ENCODE measurements at regions not wholly inside any gene's neighbourhood (a gene's known extent, or its start where the extent isn't known, plus 50 kb on each side); places are given as distances from the start of the nearest gene placed in this dataset.

DNA sequence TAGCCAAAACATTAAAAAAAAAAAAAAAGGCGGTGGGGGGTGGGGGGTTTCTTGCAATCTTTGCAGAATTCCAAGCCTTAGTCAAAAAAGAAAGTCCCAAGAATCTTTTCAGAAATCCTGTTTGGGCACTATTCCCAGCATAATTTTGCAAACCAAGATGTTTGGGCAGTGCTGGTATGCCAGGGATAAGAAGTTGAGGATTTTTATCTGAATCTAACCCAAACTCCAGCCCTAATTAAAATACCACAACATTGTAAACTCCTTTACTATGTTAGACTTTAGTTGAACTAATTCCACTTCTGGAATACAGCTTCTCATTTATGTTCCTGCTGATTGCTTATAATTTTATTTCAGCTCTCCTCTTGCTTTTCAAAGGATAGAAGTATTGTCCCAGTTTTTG is 504.1 kb upstream of the ADGRL2 start:
- Mint-ChIP-seq H3K27ac (no peak overlapping the region), H3K4me3 (no peak overlapping the region), H3K4me1 (no peaks in the 10 kb centered on the region), H3K27me3 (no peaks in the 10 kb centered on the region), H3K36me3 (no peaks in the 10 kb centered on the region), H3K9me3 (peaks cover 0 to 10% (median 3%) of the 10 kb centered on the region in 7 donors)
- no peaks in the 10 kb centered on the region for H3K4me1 ChIP-seq (ENCODE audit: control insufficient read depth, insufficient read depth, low read length, poor library complexity, severe bottlenecking)
- no peaks in the 10 kb centered on the region for H3K36me3 ChIP-seq (ENCODE audit: control insufficient read depth, insufficient read depth, low read length)
- no peak overlapping the region for H3K4me3 ChIP-seq (ENCODE audit: low read depth, low read length)
- DNase-seq (no peak), ATAC-seq (ENCODE audit: low read depth in 2 of 2) (no peak)
- peaks cover 0 to 3% of the 10 kb centered on the region in 2 experiments for H3K9me3 ChIP-seq (ENCODE audit: control insufficient read depth in 2 of 2, low read length in 2 of 2)
- H3K27ac ChIP-seq (ENCODE audit: insufficient read depth, low read length, poor library complexity, severe bottlenecking): no peak overlapping the region
- H3K27me3 ChIP-seq (ENCODE audit: control insufficient read depth, insufficient read depth, low read length): no peaks in the 10 kb centered on the region

DNA sequence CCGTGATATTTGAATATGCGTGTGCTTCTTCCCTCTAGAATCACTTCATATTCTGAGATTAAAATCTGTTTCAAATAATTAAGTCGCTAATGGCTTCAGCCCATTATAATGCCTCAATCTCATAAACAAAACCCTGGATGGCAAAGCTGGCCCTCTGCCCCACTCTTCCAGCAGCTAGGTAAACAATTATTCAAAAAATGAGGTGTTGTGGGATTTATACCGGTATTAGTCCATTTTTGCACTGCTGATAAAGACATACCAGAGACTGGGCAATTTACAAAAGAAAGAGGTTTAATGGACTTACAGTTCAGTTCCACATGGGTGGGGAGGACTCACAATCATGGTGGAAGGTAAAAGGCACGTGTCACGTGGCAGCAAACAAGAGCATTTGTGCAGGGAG is 510.4 kb upstream of the ADGRL2 start:
- no peaks in the 10 kb centered on the region for H3K4me1 ChIP-seq (ENCODE audit: control insufficient read depth, insufficient read depth, low read length, poor library complexity, severe bottlenecking)
- Mint-ChIP-seq H3K4me1 (no peaks in the 10 kb centered on the region), H3K27me3 (no peaks in the 10 kb centered on the region), H3K9me3 (peaks cover 0 to 5% (median 2%) of the 10 kb centered on the region in 7 donors), H3K27ac (no peak overlapping the region), H3K36me3 (no peaks in the 10 kb centered on the region), H3K4me3 (no peak overlapping the region)
- no peaks in the 10 kb centered on the region for H3K36me3 ChIP-seq (ENCODE audit: control insufficient read depth, insufficient read depth, low read length)
- no peaks in the 10 kb centered on the region for H3K27me3 ChIP-seq (ENCODE audit: control insufficient read depth, insufficient read depth, low read length)
- DNase-seq: no peak
- H3K9me3 ChIP-seq (ENCODE audit: control insufficient read depth in 2 of 2, low read length in 2 of 2): no peaks in the 10 kb centered on the region
- H3K27ac ChIP-seq (ENCODE audit: insufficient read depth, low read length, poor library complexity, severe bottlenecking): no peak overlapping the region
- no peak overlapping the region for H3K4me3 ChIP-seq (ENCODE audit: low read depth, low read length)
- ATAC-seq (ENCODE audit: low read depth in 2 of 2): no peak

DNA sequence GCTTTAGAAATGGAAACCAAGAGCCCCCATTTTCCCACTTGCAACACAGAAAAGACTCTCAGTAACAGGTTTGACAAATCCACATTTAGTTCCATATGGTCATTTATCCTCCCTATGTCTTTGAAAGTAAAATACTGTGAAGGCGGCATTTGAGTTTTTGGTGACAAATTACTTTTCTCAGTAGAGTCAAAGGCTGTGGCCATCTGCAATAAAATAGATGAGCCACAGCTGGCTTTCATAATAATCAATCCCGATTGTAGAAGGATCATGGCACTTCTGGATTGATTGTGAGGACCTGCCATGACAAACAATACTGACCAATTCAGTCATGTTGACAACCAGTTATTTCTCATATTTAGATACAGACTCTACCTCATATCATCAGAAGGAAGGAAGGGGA is 512.0 kb upstream of the ADGRL2 start:
- Histone ChIP-seq H3K4me1 (ENCODE audit: control insufficient read depth, insufficient read depth, low read length, poor library complexity, severe bottlenecking) (no peaks in the 10 kb centered on the region), H3K36me3 (ENCODE audit: control insufficient read depth, insufficient read depth, low read length) (no peaks in the 10 kb centered on the region), H3K9me3 (ENCODE audit: control insufficient read depth in 2 of 2, low read length in 2 of 2) (no peaks in the 10 kb centered on the region), H3K27me3 (ENCODE audit: control insufficient read depth, insufficient read depth, low read length) (no peaks in the 10 kb centered on the region), H3K27ac (ENCODE audit: insufficient read depth, low read length, poor library complexity, severe bottlenecking) (no peak overlapping the region), H3K4me3 (ENCODE audit: low read depth, low read length) (no peak overlapping the region)
- Mint-ChIP-seq H3K27ac (no peak overlapping the region), H3K27me3 (no peaks in the 10 kb centered on the region), H3K4me1 (no peaks in the 10 kb centered on the region), H3K9me3 (peaks cover 0 to 5% (median 2%) of the 10 kb centered on the region in 7 donors), H3K36me3 (no peaks in the 10 kb centered on the region), H3K4me3 (no peak overlapping the region)
- DNase-seq (no peak), ATAC-seq (ENCODE audit: low read depth in 2 of 2) (no peak)

DNA sequence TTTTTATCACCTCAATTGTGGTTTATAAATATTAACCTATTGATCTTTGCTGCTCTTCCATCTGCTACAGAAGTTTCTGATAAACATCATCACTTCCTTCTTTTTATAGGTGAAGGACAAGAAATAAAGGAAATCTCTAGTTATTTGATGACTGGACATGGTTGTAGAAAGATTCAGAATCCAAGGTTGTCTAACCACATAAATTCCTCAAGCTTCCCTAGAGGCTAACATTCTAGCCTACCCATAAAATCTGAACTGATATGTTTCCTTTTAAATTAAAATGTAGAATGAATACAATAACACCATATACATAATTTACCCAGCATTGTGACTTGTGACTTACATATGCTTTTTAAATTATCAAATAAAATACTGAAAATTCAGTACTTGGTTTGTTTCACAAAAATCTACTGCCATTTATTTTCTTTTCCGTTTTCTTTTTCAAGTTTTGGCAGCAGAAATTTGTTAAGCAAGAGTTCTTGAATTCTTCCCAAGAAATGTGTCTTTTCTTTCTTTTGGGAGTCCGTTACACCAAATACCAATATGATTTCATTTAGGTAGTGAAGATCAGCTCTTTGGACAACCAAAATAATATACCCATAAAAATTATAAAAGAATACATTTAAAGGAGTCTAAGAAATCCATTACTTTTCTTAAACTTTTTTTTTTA is 513.2 kb upstream of the ADGRL2 start:
- no peaks in the 10 kb centered on the region for H3K36me3 Mint-ChIP-seq

GRCh38 chr1:81270051-81270450 is 530.7 kb upstream of the ADGRL2 start:
- H3K36me3 ChIP-seq (ENCODE audit: control insufficient read depth, insufficient read depth, low read length): no peaks in the 10 kb centered on the region
- H3K4me1 ChIP-seq (ENCODE audit: control insufficient read depth, insufficient read depth, low read length, poor library complexity, severe bottlenecking): no peaks in the 10 kb centered on the region
- no peaks in the 10 kb centered on the region for H3K4me1 Mint-ChIP-seq
- H3K4me3 Mint-ChIP-seq: no peak overlapping the region
- no peaks in the 10 kb centered on the region for H3K27me3 Mint-ChIP-seq
- DNase-seq (no peak), ATAC-seq (ENCODE audit: low read depth in 2 of 2) (no peak)
- no peak overlapping the region for H3K27ac Mint-ChIP-seq
- H3K9me3 Mint-ChIP-seq: peaks cover 0 to 10% (median 6%) of the 10 kb centered on the region in 7 donors
- H3K4me3 ChIP-seq (ENCODE audit: low read depth, low read length): no peak overlapping the region
- no peaks in the 10 kb centered on the region for H3K9me3 ChIP-seq (ENCODE audit: control insufficient read depth in 2 of 2, low read length in 2 of 2)
- H3K27ac ChIP-seq (ENCODE audit: insufficient read depth, low read length, poor library complexity, severe bottlenecking): no peak overlapping the region
- no peaks in the 10 kb centered on the region for H3K27me3 ChIP-seq (ENCODE audit: control insufficient read depth, insufficient read depth, low read length)
- no peaks in the 10 kb centered on the region for H3K36me3 Mint-ChIP-seq

More for the DNA sequence above, 513.2 kb upstream of the ADGRL2 start:
- H3K27ac Mint-ChIP-seq: no peak overlapping the region
- H3K27me3 Mint-ChIP-seq: no peaks in the 10 kb centered on the region
- no peak for DNase-seq
- Histone ChIP-seq H3K4me1 (ENCODE audit: control insufficient read depth, insufficient read depth, low read length, poor library complexity, severe bottlenecking) (no peaks in the 10 kb centered on the region), H3K36me3 (ENCODE audit: control insufficient read depth, insufficient read depth, low read length) (no peaks in the 10 kb centered on the region), H3K4me3 (ENCODE audit: low read depth, low read length) (no peak overlapping the region), H3K27me3 (ENCODE audit: control insufficient read depth, insufficient read depth, low read length) (no peaks in the 10 kb centered on the region), H3K9me3 (ENCODE audit: control insufficient read depth in 2 of 2, low read length in 2 of 2) (no peaks in the 10 kb centered on the region), H3K27ac (ENCODE audit: insufficient read depth, low read length, poor library complexity, severe bottlenecking) (no peak overlapping the region)
- H3K4me1 Mint-ChIP-seq: no peaks in the 10 kb centered on the region
- ATAC-seq (ENCODE audit: low read depth in 2 of 2): no peak
- H3K4me3 Mint-ChIP-seq: no peak overlapping the region
- peaks cover 0 to 5% (median 2%) of the 10 kb centered on the region in 7 donors for H3K9me3 Mint-ChIP-seq

DNA sequence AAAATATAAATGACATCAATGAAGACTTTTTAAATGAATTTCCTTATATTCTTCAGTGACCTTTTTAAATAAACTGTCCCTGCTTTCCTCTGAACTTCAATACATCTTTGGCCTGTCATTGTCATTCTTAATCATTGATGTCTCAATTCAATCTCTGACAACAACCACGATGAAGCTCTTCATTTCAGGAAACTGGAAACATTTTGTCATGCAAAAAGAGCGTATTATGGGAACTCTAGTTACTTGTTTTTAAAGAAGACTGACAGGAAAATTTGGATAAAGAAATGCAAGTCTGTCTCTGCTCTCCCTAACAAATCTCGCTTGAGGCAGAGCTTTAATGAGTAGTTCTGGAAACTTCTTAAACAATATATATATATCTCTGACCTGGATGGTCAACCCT is 535.8 kb upstream of the ADGRL2 start:
- ATAC-seq (ENCODE audit: low read depth in 2 of 2): no peak

GRCh38 chr1:81259625-81260411 is 540.9 kb upstream of the ADGRL2 start:
- Histone ChIP-seq H3K36me3 (ENCODE audit: control insufficient read depth, insufficient read depth, low read length) (no peaks in the 10 kb centered on the region), H3K9me3 (ENCODE audit: control insufficient read depth in 2 of 2, low read length in 2 of 2) (no peaks in the 10 kb centered on the region), H3K4me1 (ENCODE audit: control insufficient read depth, insufficient read depth, low read length, poor library complexity, severe bottlenecking) (no peaks in the 10 kb centered on the region), H3K27me3 (ENCODE audit: control insufficient read depth, insufficient read depth, low read length) (no peaks in the 10 kb centered on the region), H3K27ac (ENCODE audit: insufficient read depth, low read length, poor library complexity, severe bottlenecking) (no peak overlapping the region), H3K4me3 (ENCODE audit: low read depth, low read length) (no peak overlapping the region)
- ATAC-seq (ENCODE audit: low read depth in 2 of 2): no peak
- no peak overlapping the region for H3K27ac Mint-ChIP-seq
- peaks cover 2 to 22% (median 6%) of the 10 kb centered on the region in 7 donors for H3K9me3 Mint-ChIP-seq
- no peak overlapping the region for H3K4me3 Mint-ChIP-seq
- no peak for DNase-seq
- H3K4me1 Mint-ChIP-seq: no peaks in the 10 kb centered on the region
- H3K36me3 Mint-ChIP-seq: no peaks in the 10 kb centered on the region
- no peaks in the 10 kb centered on the region for H3K27me3 Mint-ChIP-seq

More for the DNA sequence above, 535.8 kb upstream of the ADGRL2 start:
- no peaks in the 10 kb centered on the region for H3K27me3 Mint-ChIP-seq
- H3K4me3 ChIP-seq (ENCODE audit: low read depth, low read length): no peak overlapping the region
- no peak overlapping the region for H3K4me3 Mint-ChIP-seq
- no peaks in the 10 kb centered on the region for H3K36me3 Mint-ChIP-seq
- peaks cover 0 to 17% (median 3%) of the 10 kb centered on the region in 7 donors for H3K9me3 Mint-ChIP-seq
- no peaks in the 10 kb centered on the region for H3K4me1 ChIP-seq (ENCODE audit: control insufficient read depth, insufficient read depth, low read length, poor library complexity, severe bottlenecking)
- no peak overlapping the region for H3K27ac Mint-ChIP-seq
- no peak overlapping the region for H3K27ac ChIP-seq (ENCODE audit: insufficient read depth, low read length, poor library complexity, severe bottlenecking)
- H3K9me3 ChIP-seq (ENCODE audit: control insufficient read depth in 2 of 2, low read length in 2 of 2): no peaks in the 10 kb centered on the region
- H3K36me3 ChIP-seq (ENCODE audit: control insufficient read depth, insufficient read depth, low read length): no peaks in the 10 kb centered on the region
- DNase-seq: no peak
- H3K4me1 Mint-ChIP-seq: no peaks in the 10 kb centered on the region
- no peaks in the 10 kb centered on the region for H3K27me3 ChIP-seq (ENCODE audit: control insufficient read depth, insufficient read depth, low read length)

DNA sequence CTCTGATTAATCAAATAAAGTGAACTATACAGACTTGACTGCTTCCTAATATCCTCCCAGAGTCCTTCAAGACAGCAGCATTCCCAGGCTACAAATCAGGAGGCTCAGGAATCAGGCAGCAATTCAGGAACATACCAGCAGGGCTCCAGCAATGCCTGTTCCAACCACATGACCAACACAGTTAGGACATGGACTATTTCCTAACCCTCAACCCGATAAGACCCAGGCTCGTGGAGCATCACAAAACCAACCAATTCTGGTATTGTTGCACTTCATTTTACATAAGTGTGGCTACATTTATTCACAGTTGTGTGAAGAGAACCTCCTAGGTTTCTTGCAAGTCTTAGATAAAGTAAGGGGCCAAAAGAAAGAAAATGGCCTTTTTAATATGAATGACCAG is 546.2 kb upstream of the ADGRL2 start:
- H3K4me1 Mint-ChIP-seq: no peaks in the 10 kb centered on the region
- H3K27me3 Mint-ChIP-seq: no peaks in the 10 kb centered on the region
- Histone ChIP-seq H3K27me3 (ENCODE audit: control insufficient read depth, insufficient read depth, low read length) (no peaks in the 10 kb centered on the region), H3K4me1 (ENCODE audit: control insufficient read depth, insufficient read depth, low read length, poor library complexity, severe bottlenecking) (no peaks in the 10 kb centered on the region), H3K9me3 (ENCODE audit: control insufficient read depth in 2 of 2, low read length in 2 of 2) (no peaks in the 10 kb centered on the region), H3K4me3 (ENCODE audit: low read depth, low read length) (no peak overlapping the region), H3K36me3 (ENCODE audit: control insufficient read depth, insufficient read depth, low read length) (no peaks in the 10 kb centered on the region), H3K27ac (ENCODE audit: insufficient read depth, low read length, poor library complexity, severe bottlenecking) (no peak overlapping the region)
- DNase-seq: no peak
- no peak overlapping the region for H3K4me3 Mint-ChIP-seq
- H3K27ac Mint-ChIP-seq: no peak overlapping the region
- ATAC-seq (ENCODE audit: low read depth in 2 of 2): no peak
- H3K36me3 Mint-ChIP-seq: no peaks in the 10 kb centered on the region
- peaks cover 0 to 11% (median 4%) of the 10 kb centered on the region in 7 donors for H3K9me3 Mint-ChIP-seq
